C1 segment of cervical spinal cord (tissue), 14 donors: ENCODE measurements at regions not wholly inside any gene's neighbourhood (a gene's known extent, or its start where the extent isn't known, plus 50 kb on each side); places are given as distances from the start of the nearest gene placed in this dataset.
"Not testable (repeated sequence)": the region's sequence is repeated elsewhere in the genome, so short reads cannot be mapped to it uniquely, and the experiment has no call there.

Experiments
- DNase-seq, 14 donors: peaks; one replicate each; lab custom pipeline; 2025; lab: John Stamatoyannopoulos, UW

GRCh38 chr12:61254225-61254624 lies 1006.0 kb upstream of the USP15 start:
- DNase-seq = no peak

GRCh38 chr12:61264294-61264693 lies 995.9 kb upstream of the USP15 start:
- DNase-seq = not testable (repeated sequence)

- DNase-seq = no peak
Observed at GRCh38 chr12:61267474-61267873, 992.7 kb upstream of the USP15 start.

GRCh38 chr12:61272441-61272840 lies 987.8 kb upstream of the USP15 start:
- no peak for DNase-seq

GRCh38 chr12:61282790-61283575 lies 977.2 kb upstream of the USP15 start:
- DNase-seq = no peak

- no peak for DNase-seq
Observed at GRCh38 chr12:61290473-61290872, 969.7 kb upstream of the USP15 start.

- DNase-seq = no peak
Observed at GRCh38 chr12:61291647-61292046, 968.6 kb upstream of the USP15 start.

- not testable (repeated sequence) for DNase-seq
Observed at GRCh38 chr12:61294011-61294410, 966.2 kb upstream of the USP15 start.

GRCh38 chr12:61301817-61302216 lies 958.4 kb upstream of the USP15 start:
- DNase-seq = no peak

GRCh38 chr12:61302282-61302681 lies 957.9 kb upstream of the USP15 start:
- DNase-seq = no peak

GRCh38 chr12:61308220-61308619 lies 952.0 kb upstream of the USP15 start:
- no peak for DNase-seq

- DNase-seq = no peak
Observed at GRCh38 chr12:61311413-61311812, 948.8 kb upstream of the USP15 start.

- DNase-seq = no peak
Observed at GRCh38 chr12:61348871-61349270, 911.3 kb upstream of the USP15 start.

GRCh38 chr12:61355105-61355504 lies 905.1 kb upstream of the USP15 start:
- DNase-seq = no peak

- DNase-seq = no peak
Observed at GRCh38 chr12:61356485-61356884, 903.7 kb upstream of the USP15 start.

GRCh38 chr12:61357496-61357895 lies 902.7 kb upstream of the USP15 start:
- no peak for DNase-seq

GRCh38 chr12:61362037-61362436 lies 898.2 kb upstream of the USP15 start:
- no peak for DNase-seq

GRCh38 chr12:61365001-61365400 lies 895.2 kb upstream of the USP15 start:
- no peak for DNase-seq

- no peak for DNase-seq
Observed at GRCh38 chr12:61367281-61367785, 892.9 kb upstream of the USP15 start.

GRCh38 chr12:61369241-61369910 lies 890.8 kb upstream of the USP15 start:
- DNase-seq = no peak

GRCh38 chr12:61384511-61384910 lies 875.7 kb upstream of the USP15 start:
- DNase-seq = no peak

- no peak for DNase-seq
Observed at GRCh38 chr12:61385771-61386170, 874.4 kb upstream of the USP15 start.

GRCh38 chr12:61397668-61398067 lies 862.5 kb upstream of the USP15 start:
- DNase-seq = no peak
